ENCODE measurements at regions not wholly inside any gene's neighbourhood (a gene's known extent, or its start where the extent isn't known, plus 50 kb on each side); places are given as distances from the start of the nearest gene placed in this dataset.

- TF ChIP-seq POLR2A (IDR thresholded peaks at IDR 0.05; ENCODE audit: low read depth, low read length) (no peak), TAF1 (IDR thresholded peaks at IDR 0.05; ENCODE audit: borderline replicate concordance, low read depth, low read length) (no peak)
Observed at GRCh38 chr4:154076921-154077320, 288.0 kb upstream of the SFRP2 start.
